ENCODE measurements at regions not wholly inside any gene's neighbourhood (a gene's known extent, or its start where the extent isn't known, plus 50 kb on each side); places are given as distances from the start of the nearest gene placed in this dataset.
"Not testable (repeated sequence)": the region's sequence is repeated elsewhere in the genome, so short reads cannot be mapped to it uniquely, and the experiment has no call there.

GRCh38 chr6:27040244-27041042 is 207.1 kb upstream of the PRSS16 start:
- intact Hi-C loops (cut with DNase I), result no loop called here
- DNase-seq, result peak in 1 of 5 donors; percentile 21
- H3K9me3 ChIP-seq (ENCODE audit: control insufficient read depth in 2 of 3, insufficient read depth in 1 of 3, low read length in 3 of 3), result no peaks in the 10 kb centered on the region

GRCh38 chr6:27043244-27043643 is 204.3 kb upstream of the PRSS16 start:
- Histone ChIP-seq H3K4me3 (ENCODE audit: low read length in 3 of 3) (no peak overlapping the region), H3K9me3 (ENCODE audit: control insufficient read depth in 2 of 3, insufficient read depth in 1 of 3, low read length in 3 of 3) (no peaks in the 10 kb centered on the region), H3K27ac (ENCODE audit: low read depth in 2 of 2, low read length in 2 of 2) (no peak overlapping the region), H3K27me3 (ENCODE audit: control insufficient read depth, insufficient read depth, low read length) (no peaks in the 10 kb centered on the region), H3K36me3 (ENCODE audit: control insufficient read depth in 2 of 3, insufficient read depth in 3 of 3, low read length in 3 of 3) (no peaks in the 10 kb centered on the region), H3K9ac (ENCODE audit: low read length in 3 of 3) (no peak overlapping the region), H3K4me1 (ENCODE audit: control insufficient read depth in 2 of 3, insufficient read depth in 2 of 3, low read depth in 1 of 3, low read length in 3 of 3) (no peaks in the 10 kb centered on the region)
- TF ChIP-seq CTCF (IDR thresholded peaks at IDR 0.05; ENCODE audit: borderline replicate concordance, extremely low read depth, insufficient read depth), result no peak
- DNase-seq (no peak), FAIRE-seq (no peak)
- intact Hi-C loops (cut with DNase I), result no loop called here

More at GRCh38 chr6:27040244-27041042, 207.1 kb upstream of the PRSS16 start:
- no peak overlapping the region for H3K9ac ChIP-seq (ENCODE audit: low read length in 3 of 3)
- no peak overlapping the region for H3K4me3 ChIP-seq (ENCODE audit: low read length in 3 of 3)
- FAIRE-seq, result no peak
- H3K27me3 ChIP-seq (ENCODE audit: control insufficient read depth, insufficient read depth, low read length), result no peaks in the 10 kb centered on the region
- TF ChIP-seq CTCF (IDR thresholded peaks at IDR 0.05; ENCODE audit: borderline replicate concordance, extremely low read depth, insufficient read depth), result no peak
- no peak overlapping the region for H3K27ac ChIP-seq (ENCODE audit: low read depth in 2 of 2, low read length in 2 of 2)
- no peaks in the 10 kb centered on the region for H3K4me1 ChIP-seq (ENCODE audit: control insufficient read depth in 2 of 3, insufficient read depth in 2 of 3, low read depth in 1 of 3, low read length in 3 of 3)
- no peaks in the 10 kb centered on the region for H3K36me3 ChIP-seq (ENCODE audit: control insufficient read depth in 2 of 3, insufficient read depth in 3 of 3, low read length in 3 of 3)

GRCh38 chr6:27045131-27045530 is 202.4 kb upstream of the PRSS16 start:
- FAIRE-seq; H3K27ac ChIP-seq (ENCODE audit: low read depth in 2 of 2, low read length in 2 of 2); H3K36me3 ChIP-seq (ENCODE audit: control insufficient read depth in 2 of 3, insufficient read depth in 3 of 3, low read length in 3 of 3); H3K27me3 ChIP-seq (ENCODE audit: control insufficient read depth, insufficient read depth, low read length); intact Hi-C loops (cut with DNase I); H3K4me1 ChIP-seq (ENCODE audit: control insufficient read depth in 2 of 3, insufficient read depth in 2 of 3, low read depth in 1 of 3, low read length in 3 of 3); DNase-seq; H3K4me3 ChIP-seq (ENCODE audit: low read length in 3 of 3); H3K9me3 ChIP-seq (ENCODE audit: control insufficient read depth in 2 of 3, insufficient read depth in 1 of 3, low read length in 3 of 3); H3K9ac ChIP-seq (ENCODE audit: low read length in 3 of 3): not testable (repeated sequence)

GRCh38 chr6:27047725-27048124 is 199.8 kb upstream of the PRSS16 start:
- H3K27me3 ChIP-seq (ENCODE audit: control insufficient read depth, insufficient read depth, low read length); H3K9me3 ChIP-seq (ENCODE audit: control insufficient read depth in 2 of 3, insufficient read depth in 1 of 3, low read length in 3 of 3); H3K36me3 ChIP-seq (ENCODE audit: control insufficient read depth in 2 of 3, insufficient read depth in 3 of 3, low read length in 3 of 3); DNase-seq; H3K4me3 ChIP-seq (ENCODE audit: low read length in 3 of 3); H3K27ac ChIP-seq (ENCODE audit: low read depth in 2 of 2, low read length in 2 of 2); H3K9ac ChIP-seq (ENCODE audit: low read length in 3 of 3); H3K4me1 ChIP-seq (ENCODE audit: control insufficient read depth in 2 of 3, insufficient read depth in 2 of 3, low read depth in 1 of 3, low read length in 3 of 3); intact Hi-C loops (cut with DNase I); FAIRE-seq: not testable (repeated sequence)
